ENCODE measurements at regions not wholly inside any gene's neighbourhood (a gene's known extent, or its start where the extent isn't known, plus 50 kb on each side); places are given as distances from the start of the nearest gene placed in this dataset.

GRCh38 chr1:106880226-106880625 lies 176.2 kb upstream of the PRMT6 start:
- H3K27ac Mint-ChIP-seq = no peak overlapping the region
- H3K4me3 Mint-ChIP-seq (ENCODE audit: low read depth) = no peak overlapping the region
- no peaks in the 10 kb centered on the region for H3K4me1 Mint-ChIP-seq (ENCODE audit: low read depth)
- H3K36me3 Mint-ChIP-seq (ENCODE audit: insufficient read depth) = no peaks in the 10 kb centered on the region
- H3K9me3 Mint-ChIP-seq (ENCODE audit: low read depth) = peaks cover 4% of the 10 kb centered on the region
- DNase-seq (ENCODE audit: low spot score, unreplicated experiment) = no peak
- no peaks in the 10 kb centered on the region for H3K27me3 Mint-ChIP-seq
- TF ChIP-seq CTCF (IDR thresholded peaks at IDR 0.05; ENCODE audit: unreplicated experiment) = no peak

- Mint-ChIP-seq H3K9me3 (ENCODE audit: low read depth) (peaks cover 4% of the 10 kb centered on the region), H3K4me1 (ENCODE audit: low read depth) (no peaks in the 10 kb centered on the region), H3K36me3 (ENCODE audit: insufficient read depth) (no peaks in the 10 kb centered on the region), H3K4me3 (ENCODE audit: low read depth) (no peak overlapping the region), H3K27ac (no peak overlapping the region), H3K27me3 (no peaks in the 10 kb centered on the region)
- no peak for DNase-seq (ENCODE audit: low spot score, unreplicated experiment)
- TF ChIP-seq CTCF (IDR thresholded peaks at IDR 0.05; ENCODE audit: unreplicated experiment) = no peak
Observed at GRCh38 chr1:106883208-106883607, 173.3 kb upstream of the PRMT6 start.

- no peak for TF ChIP-seq CTCF (IDR thresholded peaks at IDR 0.05; ENCODE audit: unreplicated experiment)
- Mint-ChIP-seq H3K27ac (no peak overlapping the region), H3K27me3 (no peaks in the 10 kb centered on the region), H3K9me3 (ENCODE audit: low read depth) (peaks cover 4% of the 10 kb centered on the region), H3K4me3 (ENCODE audit: low read depth) (no peak overlapping the region), H3K4me1 (ENCODE audit: low read depth) (peaks cover 6% of the 10 kb centered on the region), H3K36me3 (ENCODE audit: insufficient read depth) (no peaks in the 10 kb centered on the region)
- no peak for DNase-seq (ENCODE audit: low spot score, unreplicated experiment)
Observed at GRCh38 chr1:106889059-106889458, 167.4 kb upstream of the PRMT6 start.

- DNase-seq (ENCODE audit: low spot score, unreplicated experiment) = no peak
- no peaks in the 10 kb centered on the region for H3K27me3 Mint-ChIP-seq
- peaks cover 6% of the 10 kb centered on the region for H3K4me1 Mint-ChIP-seq (ENCODE audit: low read depth)
- TF ChIP-seq CTCF (IDR thresholded peaks at IDR 0.05; ENCODE audit: unreplicated experiment) = no peak
- no peaks in the 10 kb centered on the region for H3K36me3 Mint-ChIP-seq (ENCODE audit: insufficient read depth)
- H3K4me3 Mint-ChIP-seq (ENCODE audit: low read depth) = no peak overlapping the region
- no peak overlapping the region for H3K27ac Mint-ChIP-seq
- peaks cover 4% of the 10 kb centered on the region for H3K9me3 Mint-ChIP-seq (ENCODE audit: low read depth)
Observed at GRCh38 chr1:106889583-106889982, 166.9 kb upstream of the PRMT6 start.

- H3K36me3 Mint-ChIP-seq (ENCODE audit: insufficient read depth) = no peaks in the 10 kb centered on the region
- TF ChIP-seq CTCF (IDR thresholded peaks at IDR 0.05; ENCODE audit: unreplicated experiment) = no peak
- H3K27ac Mint-ChIP-seq = no peak overlapping the region
Observed at GRCh38 chr1:106897976-106898375, 158.5 kb upstream of the PRMT6 start.

More at GRCh38 chr1:106897976-106898375, 158.5 kb upstream of the PRMT6 start:
- no peaks in the 10 kb centered on the region for H3K4me1 Mint-ChIP-seq (ENCODE audit: low read depth)
- no peaks in the 10 kb centered on the region for H3K27me3 Mint-ChIP-seq
- H3K9me3 Mint-ChIP-seq (ENCODE audit: low read depth) = peaks cover 2% of the 10 kb centered on the region
- no peak overlapping the region for H3K4me3 Mint-ChIP-seq (ENCODE audit: low read depth)
- no peak for DNase-seq (ENCODE audit: low spot score, unreplicated experiment)

Data from progenitor cell of endocrine pancreas (in vitro differentiated cells).